ENCODE measurements at regions not wholly inside any gene's neighbourhood (a gene's known extent, or its start where the extent isn't known, plus 50 kb on each side); places are given as distances from the start of the nearest gene placed in this dataset.
A peak's percentile ranks its signal among the peaks of the same experiment; 100 is the strongest.

- Histone ChIP-seq H4K20me1 (ENCODE audit: insufficient read depth, low read length) (no peaks in the 10 kb centered on the region), H3F3A (ENCODE audit: insufficient read depth, low read length) (peaks cover 11% of the 10 kb centered on the region; the same call in 1 of the 2 replicates)
- no peak for TF ChIP-seq EZH2phosphoT487 (IDR thresholded peaks at IDR 0.05; ENCODE audit: low read length)
- no peak for TF ChIP-seq CTCF (IDR thresholded peaks at IDR 0.05; ENCODE audit: low read length)
- TF ChIP-seq EZH2 (optimal IDR thresholded peaks at IDR 0.05; ENCODE audit: low read depth, low read length): no peak
These were observed 235.2 kb downstream of the HEPH start for GRCh38 chrX:66399273-66399672.

GRCh38 chrX:66402165-66402564, 236.7 kb downstream of the EDA2R start:
- Histone ChIP-seq H3F3A (ENCODE audit: insufficient read depth, low read length) (peaks cover 11% of the 10 kb centered on the region; the same call in 1 of the 2 replicates), H3K9ac (ENCODE audit: low read length) (no peak overlapping the region), H3K27ac (ENCODE audit: low read length) (no peak overlapping the region), H3K9me2 (replicated peaks; ENCODE audit: insufficient read depth, low read length) (no peaks in the 10 kb centered on the region), H3K4me2 (ENCODE audit: low read depth, low read length) (no peak overlapping the region), H3K27me3 (replicated peaks; ENCODE audit: insufficient read depth, low read length) (no peaks in the 10 kb centered on the region), H3K36me3 (replicated peaks; ENCODE audit: insufficient read depth, low read length) (no peaks in the 10 kb centered on the region), H3K4me3 (ENCODE audit: low read length) (no peak overlapping the region), H4K20me1 (ENCODE audit: insufficient read depth, low read length) (no peaks in the 10 kb centered on the region), H2AFZ (ENCODE audit: low read length) (no peak overlapping the region), H3K79me2 (ENCODE audit: low read length) (no peaks in the 10 kb centered on the region), H3K9me3 (replicated peaks; ENCODE audit: insufficient read depth, low read length) (no peaks in the 10 kb centered on the region), H3K4me1 (ENCODE audit: low read length) (peaks cover 14% of the 10 kb centered on the region)
- TF ChIP-seq EZH2 (optimal IDR thresholded peaks at IDR 0.05; ENCODE audit: low read depth, low read length) (no peak), EZH2phosphoT487 (IDR thresholded peaks at IDR 0.05; ENCODE audit: low read length) (no peak), CTCF (IDR thresholded peaks at IDR 0.05; ENCODE audit: low read length) (no peak)
- no peak for DNase-seq

More at GRCh38 chrX:66399273-66399672, 235.2 kb downstream of the HEPH start:
- no peaks in the 10 kb centered on the region for H3K79me2 ChIP-seq (ENCODE audit: low read length)
- no peak overlapping the region for H3K4me3 ChIP-seq (ENCODE audit: low read length)
- peak overlapping the region; percentile 27; the same call in 1 of the 2 replicates for H3K27ac ChIP-seq (ENCODE audit: low read length)
- no peak overlapping the region for H3K9ac ChIP-seq (ENCODE audit: low read length)
- no peaks in the 10 kb centered on the region for H3K27me3 ChIP-seq (replicated peaks; ENCODE audit: insufficient read depth, low read length)
- H3K9me3 ChIP-seq (replicated peaks; ENCODE audit: insufficient read depth, low read length): no peaks in the 10 kb centered on the region
- H3K4me2 ChIP-seq (ENCODE audit: low read depth, low read length): peak overlapping the region; percentile 33; the same call in 1 of the 2 replicates
- peak; percentile 68 for DNase-seq
- H3K9me2 ChIP-seq (replicated peaks; ENCODE audit: insufficient read depth, low read length): no peaks in the 10 kb centered on the region
- H3K4me1 ChIP-seq (ENCODE audit: low read length): peaks cover 14% of the 10 kb centered on the region
- H2AFZ ChIP-seq (ENCODE audit: low read length): no peak overlapping the region
- no peaks in the 10 kb centered on the region for H3K36me3 ChIP-seq (replicated peaks; ENCODE audit: insufficient read depth, low read length)

GRCh38 chrX:66408507-66408906, 230.4 kb downstream of the EDA2R start:
- H3F3A ChIP-seq (ENCODE audit: insufficient read depth, low read length): no peaks in the 10 kb centered on the region
- H3K9me3 ChIP-seq (replicated peaks; ENCODE audit: insufficient read depth, low read length): no peaks in the 10 kb centered on the region
- H3K4me3 ChIP-seq (ENCODE audit: low read length): no peak overlapping the region
- no peak overlapping the region for H3K27ac ChIP-seq (ENCODE audit: low read length)
- H3K4me2 ChIP-seq (ENCODE audit: low read depth, low read length): no peak overlapping the region
- H3K36me3 ChIP-seq (replicated peaks; ENCODE audit: insufficient read depth, low read length): no peaks in the 10 kb centered on the region
- TF ChIP-seq EZH2phosphoT487 (IDR thresholded peaks at IDR 0.05; ENCODE audit: low read length) (no peak), CTCF (IDR thresholded peaks at IDR 0.05; ENCODE audit: low read length) (peak; percentile 58)
- no peaks in the 10 kb centered on the region for H3K27me3 ChIP-seq (replicated peaks; ENCODE audit: insufficient read depth, low read length)
- no peaks in the 10 kb centered on the region for H4K20me1 ChIP-seq (ENCODE audit: insufficient read depth, low read length)
- no peak overlapping the region for H3K9ac ChIP-seq (ENCODE audit: low read length)
- H3K9me2 ChIP-seq (replicated peaks; ENCODE audit: insufficient read depth, low read length): no peaks in the 10 kb centered on the region
- no peaks in the 10 kb centered on the region for H3K79me2 ChIP-seq (ENCODE audit: low read length)
- no peak overlapping the region for H2AFZ ChIP-seq (ENCODE audit: low read length)
- no peaks in the 10 kb centered on the region for H3K4me1 ChIP-seq (ENCODE audit: low read length)
- DNase-seq: peak; percentile 48
